Muscle of arm (tissue), 1 donor: ENCODE measurements at regions not wholly inside any gene's neighbourhood (a gene's known extent, or its start where the extent isn't known, plus 50 kb on each side); places are given as distances from the start of the nearest gene placed in this dataset.
A peak's percentile ranks its signal among the peaks of the same experiment; 100 is the strongest.

Source experiments
- DNase-seq: peaks from one replicate; pipeline ENCODE4 v3.0.0-alpha.2; 2013

DNA sequence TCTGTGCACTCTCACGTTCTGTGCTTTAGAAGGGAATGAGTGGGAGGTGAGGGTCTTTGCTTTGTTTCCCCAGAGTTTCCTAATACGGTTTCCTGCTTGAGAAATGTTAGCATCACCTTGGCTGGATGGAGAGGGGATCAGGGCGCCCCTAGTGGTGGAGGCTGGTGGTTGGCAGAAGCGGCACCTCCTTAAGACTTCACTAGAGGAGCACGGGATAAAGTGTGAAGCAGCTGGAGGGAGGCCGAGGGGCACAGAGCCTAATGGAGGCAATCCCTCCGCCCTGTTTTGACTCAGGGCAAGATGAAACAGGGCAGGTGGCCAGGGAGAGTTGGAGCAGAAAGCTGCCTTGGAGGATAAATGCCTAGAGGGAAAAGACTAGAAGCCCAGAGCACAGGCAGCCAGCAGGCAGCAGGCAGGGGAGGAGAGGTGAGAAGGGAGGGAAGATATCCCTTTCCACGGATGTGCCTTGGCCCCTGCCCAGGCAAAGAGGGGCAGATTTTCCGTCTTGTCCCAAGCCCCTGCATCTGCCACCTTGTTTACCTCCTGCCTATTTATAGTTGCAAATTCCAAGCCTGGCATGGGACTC lies 56.0 kb upstream of the BTRC start:
- DNase-seq = peak; percentile 51

DNA sequence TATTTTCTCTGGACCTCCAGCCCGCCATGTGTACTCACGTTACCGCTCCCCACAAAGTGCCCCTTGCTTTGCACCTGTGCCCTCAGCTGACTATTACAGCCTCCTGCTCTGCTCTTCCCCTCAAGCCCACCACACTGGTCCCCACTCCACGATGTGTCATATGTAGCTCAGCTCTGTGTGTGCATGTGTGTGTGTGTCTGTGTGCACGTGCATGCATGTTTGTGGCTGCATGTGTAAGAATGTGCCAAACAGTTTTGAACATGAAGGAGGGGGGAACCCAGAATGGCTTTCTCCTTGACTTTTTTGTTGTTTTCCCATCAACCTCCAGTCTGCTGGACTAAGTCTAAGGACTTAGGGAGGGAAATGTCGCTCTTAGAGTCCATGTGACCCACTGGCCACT lies 54.8 kb upstream of the BTRC start:
- DNase-seq = no peak

DNA sequence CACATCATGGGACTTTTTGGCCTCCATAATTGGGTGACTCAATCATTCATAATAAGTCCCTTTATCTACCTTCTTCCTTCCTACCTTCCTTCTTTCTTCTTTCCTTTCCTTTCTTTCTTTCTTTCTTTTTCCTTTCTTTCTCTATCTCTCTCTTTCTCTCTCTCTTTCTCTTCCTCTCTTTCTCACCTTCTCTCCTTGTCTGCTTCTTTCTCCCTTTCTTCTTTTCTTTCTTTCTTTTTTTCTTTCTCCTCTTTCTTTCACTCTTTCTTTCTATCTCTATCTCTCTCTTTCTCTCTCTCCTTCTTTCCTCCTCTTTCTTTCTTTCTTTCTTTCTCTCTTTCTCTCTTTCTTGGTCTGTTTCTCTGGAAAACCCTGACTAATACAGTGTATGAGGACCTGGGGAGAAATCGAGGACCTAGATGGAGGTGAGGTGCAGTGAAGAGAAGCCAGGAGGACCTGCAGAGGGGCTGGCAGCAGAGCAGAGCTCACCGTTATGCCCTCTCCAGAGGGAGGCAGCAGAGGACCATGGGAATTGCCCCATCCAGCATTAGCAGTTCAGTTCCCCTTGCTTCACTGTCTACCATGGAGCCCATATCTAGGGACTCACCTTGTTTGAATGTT lies 52.7 kb upstream of the BTRC start:
- DNase-seq = no peak

DNA sequence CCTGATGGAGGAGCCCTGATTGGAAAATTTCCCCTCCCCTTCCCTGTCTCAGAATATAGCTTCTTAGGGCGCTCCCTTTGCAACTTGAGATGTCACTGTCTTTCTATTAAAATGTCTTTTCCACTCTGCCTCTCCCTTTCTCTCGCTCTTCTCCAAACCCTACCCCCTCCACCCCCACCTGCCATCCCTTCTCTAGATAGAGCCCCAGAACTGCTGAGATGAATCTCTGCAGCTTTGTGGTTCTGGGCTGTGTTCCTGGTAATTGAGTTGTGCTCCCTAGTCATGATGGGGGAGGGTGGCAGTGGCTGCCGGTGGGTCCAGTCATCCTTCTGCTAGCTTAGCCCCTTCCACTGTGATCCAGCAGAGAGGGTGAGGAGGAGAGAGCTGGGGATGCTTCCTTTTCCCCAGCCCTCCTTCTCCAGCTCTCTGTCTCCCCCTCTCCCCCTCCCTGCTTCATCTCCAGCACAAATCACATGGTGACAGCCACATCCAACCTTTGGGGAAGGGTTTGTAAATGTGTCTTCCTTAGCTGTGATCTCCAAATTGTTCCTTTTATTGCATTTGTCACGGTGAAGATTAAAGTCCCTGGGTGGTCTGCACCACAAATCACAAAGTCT lies 50.8 kb upstream of the BTRC start:
- DNase-seq = no peak
